HG03439 (cell line): ENCODE measurements at regions not wholly inside any gene's neighbourhood (a gene's known extent, or its start where the extent isn't known, plus 50 kb on each side); places are given as distances from the start of the nearest gene placed in this dataset.
"Not testable (repeated sequence)": the region's sequence is repeated elsewhere in the genome, so short reads cannot be mapped to it uniquely, and the experiment has no call there.

Source experiments
- ATAC-seq: cut with Tn5 transposase; IDR thresholded peaks from one replicate; pipeline ENCODE4 v1.9.1; 2021; ENCODE audit warnings: mild to moderate bottlenecking, moderate library complexity; ENCODE audit not compliant: unreplicated experiment

DNA sequence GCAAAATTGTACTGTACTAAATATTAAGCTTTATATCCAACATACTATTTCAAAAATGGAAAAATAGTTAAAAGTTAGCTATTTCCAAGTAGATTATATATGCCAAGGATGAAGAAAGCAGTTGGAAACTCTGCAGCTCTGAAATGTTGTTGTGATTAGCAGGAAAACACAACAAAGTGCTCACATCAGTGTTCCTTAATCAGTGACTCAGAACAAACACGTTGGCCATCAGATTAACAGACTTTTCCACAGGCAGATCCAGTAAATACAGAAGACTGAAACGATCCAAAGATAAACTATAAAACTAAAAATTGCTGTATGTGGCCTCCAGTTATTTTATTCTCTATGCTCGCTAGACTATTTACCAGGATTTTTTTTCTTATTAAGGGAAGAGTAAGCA is 99.6 kb upstream of the SEMA3D start:
- ATAC-seq, result no peak

DNA sequence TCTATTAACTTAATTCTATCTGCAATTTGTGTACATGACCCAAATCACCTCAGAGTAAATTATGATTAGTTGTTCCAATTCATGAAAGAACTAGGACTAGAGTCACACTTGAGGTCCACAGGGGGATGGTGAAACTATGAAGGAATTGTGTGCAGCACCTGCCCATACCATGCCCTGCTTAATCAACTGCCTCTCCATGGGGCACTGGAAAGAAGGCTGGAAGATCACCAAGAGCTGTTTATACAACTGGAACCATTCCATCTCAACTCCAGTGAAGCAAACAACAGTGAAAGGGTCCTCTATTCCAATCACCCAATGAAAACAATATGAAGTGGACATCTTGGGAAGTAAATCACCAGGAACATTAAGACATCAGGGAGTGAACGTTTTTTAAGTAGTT is 98.7 kb upstream of the SEMA3D start:
- ATAC-seq, result no peak

DNA sequence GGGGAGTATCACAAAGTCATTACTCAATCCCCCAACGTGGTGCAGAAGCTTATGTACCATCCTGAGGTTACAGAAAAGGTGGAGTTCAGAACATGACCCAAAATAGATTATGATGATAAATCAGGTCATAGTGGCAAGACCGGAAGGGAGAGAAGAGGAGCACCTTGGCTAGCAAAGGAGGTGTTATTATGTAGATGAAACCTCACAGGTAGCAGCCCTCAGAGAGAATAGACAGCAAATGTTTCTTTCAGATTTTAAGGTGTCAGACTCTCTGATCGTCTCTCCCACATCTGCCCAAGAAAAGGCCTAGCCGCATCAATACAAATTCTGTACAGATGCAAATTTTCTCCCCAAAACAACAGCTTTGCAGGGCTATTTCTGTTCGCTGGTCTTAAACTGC is 88.3 kb upstream of the SEMA3D start:
- no peak for ATAC-seq

DNA sequence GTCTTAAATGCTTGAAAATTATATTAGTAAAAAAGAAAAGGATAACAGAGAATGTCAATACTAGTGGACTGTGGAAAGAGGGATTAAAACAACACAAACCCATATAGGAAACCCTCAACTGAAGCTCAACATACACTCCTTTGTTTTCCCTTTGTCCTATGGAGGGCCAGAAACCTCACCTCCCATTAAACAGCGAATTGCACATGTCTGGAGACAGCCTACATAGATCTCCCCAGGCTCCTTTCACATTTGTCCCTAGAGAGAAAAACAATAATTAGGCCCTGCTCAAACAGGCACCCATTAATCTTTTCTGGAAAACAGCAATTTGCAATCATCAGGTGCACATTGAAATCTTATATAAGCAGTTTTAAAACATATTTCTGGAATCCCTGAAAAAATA is 87.6 kb upstream of the SEMA3D start:
- ATAC-seq, result no peak

DNA sequence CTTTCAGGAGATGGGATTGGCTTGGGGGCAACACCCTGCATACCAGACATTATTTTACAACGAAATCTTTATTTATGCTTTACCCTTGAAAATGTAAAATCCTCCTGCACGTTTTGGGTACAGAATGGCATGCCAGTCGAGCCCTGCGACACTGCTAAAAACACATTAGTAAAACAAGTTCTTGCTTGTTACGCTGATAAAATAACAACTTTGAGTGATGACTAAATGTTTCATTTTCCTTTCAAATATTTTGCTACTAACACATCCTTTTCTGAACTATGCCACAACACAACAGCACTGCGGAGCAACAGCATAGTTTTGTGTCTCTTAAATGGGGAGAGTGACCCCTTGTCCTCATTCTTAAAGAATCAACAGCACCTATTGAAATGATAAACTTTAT is 76.0 kb upstream of the SEMA3D start:
- ATAC-seq, result no peak

DNA sequence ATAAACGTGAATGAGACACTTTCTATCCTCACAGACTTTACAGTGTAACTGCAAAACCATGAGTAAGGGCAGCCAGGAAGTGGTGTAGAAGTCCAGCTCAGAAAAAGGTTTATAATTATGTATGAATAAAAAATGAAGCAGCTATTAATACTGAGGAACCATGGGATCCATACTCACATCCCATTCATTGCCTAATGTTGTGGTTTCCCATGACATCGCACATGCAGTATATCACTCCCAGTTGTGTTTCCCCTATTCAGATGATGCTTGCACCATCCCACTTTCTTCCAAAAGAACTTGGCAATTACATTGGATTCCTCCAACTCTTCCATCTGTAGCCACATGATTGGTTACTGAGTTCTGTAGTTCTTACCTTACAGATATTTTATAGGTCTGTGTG is 74.5 kb upstream of the SEMA3D start:
- ATAC-seq, result no peak

DNA sequence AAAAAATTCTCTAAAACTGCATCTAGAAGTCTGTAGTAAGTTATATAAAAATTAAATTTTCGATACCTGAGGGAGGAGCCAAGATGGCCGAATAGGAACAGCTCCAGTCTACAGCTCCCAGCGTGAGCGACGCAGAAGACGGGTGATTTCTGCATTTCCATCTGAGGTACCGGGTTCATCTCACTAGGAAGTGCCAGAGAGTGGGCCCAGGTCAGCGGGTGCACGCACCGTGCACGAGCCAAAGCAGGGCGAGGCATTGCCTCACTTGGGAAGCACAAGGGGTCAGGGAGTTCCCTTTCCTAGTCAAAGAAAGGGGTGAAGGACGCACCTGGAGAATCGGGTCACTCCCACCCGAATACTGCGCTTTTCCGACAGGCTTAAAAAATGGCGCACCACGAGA is 62.9 kb upstream of the SEMA3D start:
- ATAC-seq, result not testable (repeated sequence)

DNA sequence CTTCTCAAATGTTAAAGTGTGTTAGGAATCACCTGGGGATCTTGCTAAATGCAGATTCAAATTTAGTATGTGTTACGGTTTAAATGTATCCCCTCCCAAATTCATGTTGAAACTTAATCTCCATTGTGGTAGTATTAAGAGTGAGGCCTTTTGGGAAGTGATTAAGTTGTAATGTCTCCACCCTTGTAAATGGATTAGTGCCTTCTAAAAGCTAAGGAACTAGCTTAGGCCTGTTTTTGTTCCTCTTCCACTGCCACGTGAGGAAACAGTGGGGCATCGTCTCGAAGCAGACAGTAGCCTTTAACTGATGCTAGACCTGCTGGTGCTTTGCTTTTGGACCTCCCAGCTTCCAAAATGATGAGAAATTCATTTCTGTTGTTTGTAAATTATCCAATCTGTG is 52.3 kb upstream of the SEMA3D start:
- ATAC-seq, result no peak

DNA sequence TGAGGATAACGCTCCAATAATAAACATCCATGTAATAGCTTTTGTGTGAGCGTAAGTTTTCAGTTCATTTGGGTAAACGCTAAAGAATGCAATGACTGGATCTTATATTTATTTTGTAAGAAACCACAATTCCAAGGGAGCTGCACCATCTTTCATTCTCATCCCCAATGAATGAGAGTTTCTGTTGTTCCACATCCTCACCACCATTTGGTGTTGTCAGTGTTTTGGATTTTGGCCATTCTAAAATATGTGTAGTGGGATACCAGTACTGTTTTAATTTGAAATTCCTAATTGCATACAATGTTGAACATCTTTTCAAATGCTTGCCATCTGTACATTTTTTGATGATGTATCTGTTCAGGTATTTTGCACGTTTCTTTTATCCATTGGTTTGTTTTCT is 50.9 kb upstream of the SEMA3D start:
- no peak for ATAC-seq
